K562 (cell line): ENCODE measurements at regions not wholly inside any gene's neighbourhood (a gene's known extent, or its start where the extent isn't known, plus 50 kb on each side); places are given as distances from the start of the nearest gene placed in this dataset.

ENCODE experiments used
- ATAC-seq: fragments of 200-7000 bp; cut with Tn5 transposase; 3 replicates; pipeline ENCODE4 v1.9.1; 2020; ENCODE audit warnings: moderate library complexity
- BruUV-seq: library from RNA; stranded (reverse); fragments of 400-500 nt; replicated peaks from 2 replicates; lab custom pipeline; 2021; lab: Mats Ljungman, UMichigan
- CTCF ChIA-PET: fragments of 300-600 bp; formaldehyde crosslinking; extraction: SDS; loops from one replicate; lab custom pipeline; 2021; ENCODE audit warnings: low intra/inter-chr PET ratio; lab: Yijun Ruan, JAX
- POLR2A ChIA-PET: fragments of 300-600, 350-650 bp; sonication (Branson Sonifier 250); formaldehyde crosslinking; extraction: SDS; loops from one replicate; lab custom pipeline; 2021; ENCODE audit warnings: antibody characterized with exemption, inconsistent platforms; lab: Yijun Ruan, JAX
- DNase-seq, 4 experiments: peaks; one replicate each; pipeline versions ENCODE4 v3.0.0 to v3.0.0-alpha.2; 2011 to 2018; ENCODE audit warnings: low spot score in 3 of 4, mixed read lengths in 3 of 4; ENCODE audit errors: extremely low read depth in 1 of 4
- FAIRE-seq: peaks from 2 replicates; lab custom pipeline; 2011; peaks lifted over from hg19 to GRCh38; lab: Jason Lieb, UNC
- H2AFZ ChIP-seq: 2 replicates; pipeline ENCODE4 v1.6.0; 2011; ENCODE audit warnings: low read depth, low read length, control low read depth, inconsistent platforms
- H3K27ac ChIP-seq: fragments of 200-600 bp; 3 replicates; pipeline ENCODE4 v1.8.0; 2011; ENCODE audit warnings: low read depth, mild to moderate bottlenecking, control low read depth, inconsistent platforms, low read length, moderate library complexity, mixed read lengths; ENCODE audit errors: extremely low read depth
- H3K27me3 ChIP-seq, 2 experiments: fragments of 300-600 bp in 1 of 2; 2 replicates in 1 of 2; 3 replicates in 1 of 2; pipeline versions ENCODE4 v1.6.0 to v1.8.0; 2011; ENCODE audit warnings: inconsistent platforms in 2 of 2, low read length in 2 of 2, mild to moderate bottlenecking in 1 of 2, mixed read lengths in 1 of 2, moderate library complexity in 1 of 2; ENCODE audit not compliant: control insufficient read depth in 2 of 2, insufficient read depth in 2 of 2
- H3K36me3 ChIP-seq: fragments of 300-600 bp; 3 replicates; pipeline ENCODE4 v1.8.0; 2011; ENCODE audit warnings: mild to moderate bottlenecking, low read length, inconsistent platforms; ENCODE audit not compliant: control insufficient read depth, insufficient read depth
- H3K4me1 ChIP-seq, 2 experiments: fragments of 200-600 bp in 1 of 2; replicated peaks in 1 of 2; 2 replicates in 1 of 2; 3 replicates in 1 of 2; pipeline versions ENCODE4 v1.5.1 to v1.8.0; 2011; ENCODE audit warnings: inconsistent platforms in 2 of 2, low read length in 2 of 2, mild to moderate bottlenecking in 1 of 2, mixed read lengths in 1 of 2, moderate library complexity in 1 of 2; ENCODE audit not compliant: control insufficient read depth in 2 of 2, insufficient read depth in 2 of 2
- H3K4me2 ChIP-seq: 2 replicates; pipeline ENCODE4 v1.6.1; 2011; ENCODE audit warnings: low read length, control low read depth, inconsistent platforms, mixed read lengths; ENCODE audit not compliant: insufficient read depth
- H3K4me3 ChIP-seq: fragments of 200-600 bp; sonication (generic), shearing (Covaris generic); 2 replicates; pipeline ENCODE4 v1.5.1; 2016; ENCODE audit warnings: control low read depth, inconsistent platforms
- H3K79me2 ChIP-seq: fragments of 200-600 bp; 3 replicates; pipeline ENCODE4 v1.8.0; 2011; ENCODE audit warnings: low read length, inconsistent platforms; ENCODE audit not compliant: control insufficient read depth, insufficient read depth
- H3K9ac ChIP-seq, 2 experiments: 2 replicates each; pipeline versions ENCODE4 v1.6.0 to v1.6.1; 2011; ENCODE audit warnings: low read depth in 2 of 2, low read length in 2 of 2, control low read depth in 1 of 2, inconsistent platforms in 1 of 2, mild to moderate bottlenecking in 1 of 2, mixed read lengths in 1 of 2; ENCODE audit not compliant: insufficient read depth in 1 of 2
- H3K9me1 ChIP-seq: one replicate; pipeline ENCODE4 v1.6.0; 2011; ENCODE audit warnings: inconsistent platforms, mild to moderate bottlenecking, low read length, moderate library complexity; ENCODE audit not compliant: control insufficient read depth, insufficient read depth
- H3K9me3 ChIP-seq: replicated peaks from 2 replicates; pipeline ENCODE4 v1.5.1; 2011; ENCODE audit warnings: low read depth, low read length, inconsistent platforms; ENCODE audit not compliant: control insufficient read depth, insufficient read depth
- H4K20me1 ChIP-seq: replicated peaks from 2 replicates; pipeline ENCODE4 v1.6.1; 2011; ENCODE audit warnings: low read length, inconsistent platforms, mixed read lengths; ENCODE audit not compliant: control insufficient read depth, insufficient read depth
- BRF1 ChIP-seq: IDR thresholded peaks from 3 replicates; pipeline ENCODE4 v1.6.1; 2011; ENCODE audit warnings: borderline replicate concordance, mild to moderate bottlenecking; ENCODE audit not compliant: insufficient read length; ENCODE audit errors: extremely low read depth
- ETS1 ChIP-seq: conservative IDR thresholded peaks from 2 replicates; pipeline ENCODE4 v1.6.1; 2011; ENCODE audit warnings: low read depth, mild to moderate bottlenecking, low read length; ENCODE audit not compliant: control insufficient read depth
- RAD21 ChIP-seq, 2 experiments: fragments of 250-450 bp in 1 of 2; fragments of 450-650 bp in 1 of 2; sonication (Bioruptor Pico) in 1 of 2; formaldehyde crosslinking in 1 of 2; IDR thresholded peaks in 1 of 2; conservative IDR thresholded peaks in 1 of 2; 2 replicates each; pipeline versions ENCODE4 v1.4.0 to v1.8.0; 2020 to 2022; ENCODE audit warnings: mild to moderate bottlenecking in 2 of 2, moderate library complexity in 1 of 2
- SMC3 ChIP-seq: conservative IDR thresholded peaks from 2 replicates; pipeline ENCODE4 v1.6.1; 2011; ENCODE audit warnings: low read depth, low read length, improper control_type of control experiment; ENCODE audit not compliant: insufficient read depth
- TBL1XR1 ChIP-seq, 2 experiments: IDR thresholded peaks; 2 replicates each; pipeline ENCODE4 v1.6.1; 2012; ENCODE audit warnings: improper control_type of control experiment in 2 of 2, low read length in 2 of 2, mild to moderate bottlenecking in 1 of 2
- WGBS: fragments of 100-300 bp; shearing (Covaris generic); methylation state at CpG from one replicate; pipeline ENCODE4 v1.1.6; 2016; ENCODE audit warnings: low coverage, mixed read lengths; ENCODE audit not compliant: insufficient coverage; ENCODE audit errors: missing lambda C conversion rate; 5-methylcytosine and 5-hydroxymethylcytosine counted together
- in situ Hi-C: fragments of 300-500 bp; cut with MboI; formaldehyde crosslinking; loops from 4 replicates; pipeline ENCODE4 v1.15.0; 2018; ENCODE audit warnings: inconsistent platforms, mixed read lengths
- intact Hi-C: fragments of 100-400 bp; cut with micrococcal nuclease; formaldehyde crosslinking; loops from 2 replicates; pipeline ENCODE4 v1.14.2; 2022
- TF ChIP-seq, protein P1 (sequence below), 3 experiments: IDR thresholded peaks in 2 of 3; conservative IDR thresholded peaks in 1 of 3; 2 replicates each; pipeline ENCODE4 v1.5.1; 2011 to 2012; ENCODE audit warnings: low read length in 3 of 3, mild to moderate bottlenecking in 3 of 3, control low read depth in 2 of 3, improper control_type of control experiment in 1 of 3, inconsistent platforms in 1 of 3, low read depth in 1 of 3, mixed read lengths in 1 of 3, moderate library complexity in 1 of 3; ENCODE audit not compliant: insufficient read depth in 2 of 3

DNA sequence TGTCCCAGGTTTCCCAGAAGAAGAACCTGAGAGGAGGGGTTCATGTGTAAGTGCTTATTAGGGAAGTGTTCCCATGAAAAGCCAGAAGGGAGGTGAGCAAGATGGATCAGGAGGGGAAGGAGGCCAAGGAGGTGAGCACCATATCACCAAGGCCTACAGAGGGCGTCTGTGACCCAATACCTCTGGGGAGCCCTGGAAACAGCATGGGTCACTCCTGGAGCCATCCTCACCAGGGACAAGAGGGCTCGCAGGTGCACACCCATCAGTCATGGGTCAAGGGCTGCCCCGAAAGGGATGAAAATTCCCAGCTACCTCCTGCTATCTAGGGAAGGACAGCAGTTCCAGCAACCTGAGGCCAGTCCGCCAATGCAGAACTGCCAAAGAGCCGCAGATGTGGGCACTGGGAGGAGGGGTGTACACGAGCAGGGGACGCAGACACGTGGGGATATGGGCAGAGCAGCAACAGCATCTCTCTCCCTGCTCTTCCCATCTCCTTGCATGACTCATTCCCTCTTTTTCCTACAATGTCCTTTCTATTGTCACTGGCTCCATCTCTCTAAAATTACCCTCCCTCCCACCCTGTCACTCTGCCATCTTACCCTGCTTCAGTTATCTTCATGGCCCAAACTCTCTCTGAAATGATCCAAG is 167.6 kb upstream of the FSTL4 start:
- in situ Hi-C loops (no loop called here), intact Hi-C loops (no loop called here)
- peak overlapping the region in 1 of 2 experiments; percentile 48; a peak in 1 of 4 replicates for H3K9ac ChIP-seq
- FAIRE-seq (no peak), DNase-seq (peak in 3 of 4 experiments; percentile 15 to 42 (median 27)), ATAC-seq (peak; percentile 92)
- no peak overlapping the region for H2AFZ ChIP-seq
- H3K27me3 ChIP-seq, result peaks cover 4 to 43% of the 10 kb centered on the region in 2 experiments
- H3K9me1 ChIP-seq, result no peaks in the 10 kb centered on the region
- H3K36me3 ChIP-seq, result no peaks in the 10 kb centered on the region
- ChIA-PET CTCF (no interaction called here), POLR2A (no interaction called here)
- 1% methylated on average over 8 of the region's 8 CpGs for WGBS
- H3K79me2 ChIP-seq, result no peaks in the 10 kb centered on the region
- no peak overlapping the region for H3K4me3 ChIP-seq
- no peaks in the 10 kb centered on the region for H3K9me3 ChIP-seq
- no peak overlapping the region for H3K27ac ChIP-seq
- TF ChIP-seq ETS1 (no peak), BRF1 (no peak), SMC3 (0 out of 2 replicates have a peak, but pooled peaks have one; percentile 19), RAD21 (CRISPR knock-in tag; conservative IDR thresholded peaks at IDR 0.05 in 1 of 2, IDR thresholded peaks at IDR 0.05 in 1 of 2) (peak in 1 of 2 experiments; percentile 37; a peak in 1 of 4 replicates), TBL1XR1 (IDR thresholded peaks at IDR 0.05; ENCODE audit: low read length in 2 of 2) (no peak)
- TF ChIP-seq, protein P1, sequence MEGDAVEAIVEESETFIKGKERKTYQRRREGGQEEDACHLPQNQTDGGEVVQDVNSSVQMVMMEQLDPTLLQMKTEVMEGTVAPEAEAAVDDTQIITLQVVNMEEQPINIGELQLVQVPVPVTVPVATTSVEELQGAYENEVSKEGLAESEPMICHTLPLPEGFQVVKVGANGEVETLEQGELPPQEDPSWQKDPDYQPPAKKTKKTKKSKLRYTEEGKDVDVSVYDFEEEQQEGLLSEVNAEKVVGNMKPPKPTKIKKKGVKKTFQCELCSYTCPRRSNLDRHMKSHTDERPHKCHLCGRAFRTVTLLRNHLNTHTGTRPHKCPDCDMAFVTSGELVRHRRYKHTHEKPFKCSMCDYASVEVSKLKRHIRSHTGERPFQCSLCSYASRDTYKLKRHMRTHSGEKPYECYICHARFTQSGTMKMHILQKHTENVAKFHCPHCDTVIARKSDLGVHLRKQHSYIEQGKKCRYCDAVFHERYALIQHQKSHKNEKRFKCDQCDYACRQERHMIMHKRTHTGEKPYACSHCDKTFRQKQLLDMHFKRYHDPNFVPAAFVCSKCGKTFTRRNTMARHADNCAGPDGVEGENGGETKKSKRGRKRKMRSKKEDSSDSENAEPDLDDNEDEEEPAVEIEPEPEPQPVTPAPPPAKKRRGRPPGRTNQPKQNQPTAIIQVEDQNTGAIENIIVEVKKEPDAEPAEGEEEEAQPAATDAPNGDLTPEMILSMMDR (IDR thresholded peaks at IDR 0.05 in 2 of 3, conservative IDR thresholded peaks at IDR 0.05 in 1 of 3; ENCODE audit: insufficient read depth in 2 of 3, low read depth in 1 of 3, low read length in 3 of 3), result peak; percentile 43 to 54 (median 49); a peak in 5 of 6 replicates
- no peak overlapping the region for H3K4me2 ChIP-seq
- no TSS peak for BruUV-seq
- 0 out of 2 replicates have a peak, but pooled peaks cover 3% of the 10 kb centered on the region for H4K20me1 ChIP-seq
- H3K4me1 ChIP-seq, result no peaks in the 10 kb centered on the region
